ENCODE measurements at regions not wholly inside any gene's neighbourhood (a gene's known extent, or its start where the extent isn't known, plus 50 kb on each side); places are given as distances from the start of the nearest gene placed in this dataset.

- no peaks in the 10 kb centered on the region for H4K20me1 ChIP-seq (ENCODE audit: insufficient read depth)
- no peaks in the 10 kb centered on the region for H3K36me3 ChIP-seq (ENCODE audit: insufficient read depth, low read length)
- no peaks in the 10 kb centered on the region for H3K9me2 ChIP-seq (ENCODE audit: insufficient read depth, low read length)
- no peak overlapping the region for H3K4me2 ChIP-seq (ENCODE audit: low read length)
- no peaks in the 10 kb centered on the region for H3F3A ChIP-seq (ENCODE audit: insufficient read depth, low read length, poor library complexity, severe bottlenecking)
- H3K27me3 ChIP-seq (ENCODE audit: insufficient read depth, low read depth, low read length), result no peaks in the 10 kb centered on the region
- no peaks in the 10 kb centered on the region for H3K79me2 ChIP-seq (replicated peaks; ENCODE audit: insufficient read depth, low read length)
- H3K4me3 ChIP-seq (ENCODE audit: low read length), result no peak overlapping the region
- TF ChIP-seq TAF1 (IDR thresholded peaks at IDR 0.05; ENCODE audit: low read depth) (no peak), MXI1 (conservative IDR thresholded peaks at IDR 0.05; ENCODE audit: poor library complexity, severe bottlenecking) (no peak), RAD21 (conservative IDR thresholded peaks at IDR 0.05) (no peak), EP300 (conservative IDR thresholded peaks at IDR 0.05; ENCODE audit: poor library complexity, severe bottlenecking) (no peak), SMC3 (conservative IDR thresholded peaks at IDR 0.05; ENCODE audit: poor library complexity) (no peak)
- no peaks in the 10 kb centered on the region for H3K9me3 ChIP-seq (ENCODE audit: low read length)
- no peak overlapping the region for H2AFZ ChIP-seq (ENCODE audit: low read depth, low read length)
- H3K27ac ChIP-seq (ENCODE audit: low read length), result no peak overlapping the region
- H3K9ac ChIP-seq (ENCODE audit: low read length), result no peak overlapping the region
Observed at GRCh38 chrX:10754445-10754844, 134.1 kb upstream of the MID1 start.

GRCh38 chrX:10755439-10756334 lies 135.3 kb upstream of the MID1 start:
- Histone ChIP-seq H2AFZ (ENCODE audit: low read depth, low read length) (no peak overlapping the region), H4K20me1 (ENCODE audit: insufficient read depth) (no peaks in the 10 kb centered on the region), H3K9ac (ENCODE audit: low read length) (no peak overlapping the region), H3F3A (ENCODE audit: insufficient read depth, low read length, poor library complexity, severe bottlenecking) (no peaks in the 10 kb centered on the region), H3K79me2 (replicated peaks; ENCODE audit: insufficient read depth, low read length) (no peaks in the 10 kb centered on the region), H3K4me3 (ENCODE audit: low read length) (no peak overlapping the region), H3K36me3 (ENCODE audit: insufficient read depth, low read length) (no peaks in the 10 kb centered on the region), H3K9me2 (ENCODE audit: insufficient read depth, low read length) (no peaks in the 10 kb centered on the region), H3K27me3 (ENCODE audit: insufficient read depth, low read depth, low read length) (no peaks in the 10 kb centered on the region), H3K9me3 (ENCODE audit: low read length) (no peaks in the 10 kb centered on the region), H3K4me2 (ENCODE audit: low read length) (no peak overlapping the region), H3K27ac (ENCODE audit: low read length) (no peak overlapping the region)
- TF ChIP-seq SMC3 (conservative IDR thresholded peaks at IDR 0.05; ENCODE audit: poor library complexity) (no peak), MXI1 (conservative IDR thresholded peaks at IDR 0.05; ENCODE audit: poor library complexity, severe bottlenecking) (no peak), CTCF (IDR thresholded peaks at IDR 0.05; ENCODE audit: poor library complexity, severe bottlenecking) (no peak), EP300 (conservative IDR thresholded peaks at IDR 0.05; ENCODE audit: poor library complexity, severe bottlenecking) (no peak)

GRCh38 chrX:10756441-10756840 lies 136.1 kb upstream of the MID1 start:
- Histone ChIP-seq H3F3A (ENCODE audit: insufficient read depth, low read length, poor library complexity, severe bottlenecking) (no peaks in the 10 kb centered on the region), H2AFZ (ENCODE audit: low read depth, low read length) (no peak overlapping the region), H3K4me3 (ENCODE audit: low read length) (no peak overlapping the region), H3K9me2 (ENCODE audit: insufficient read depth, low read length) (no peaks in the 10 kb centered on the region), H4K20me1 (ENCODE audit: insufficient read depth) (no peaks in the 10 kb centered on the region), H3K36me3 (ENCODE audit: insufficient read depth, low read length) (no peaks in the 10 kb centered on the region), H3K79me2 (replicated peaks; ENCODE audit: insufficient read depth, low read length) (no peaks in the 10 kb centered on the region), H3K9ac (ENCODE audit: low read length) (no peak overlapping the region), H3K4me2 (ENCODE audit: low read length) (no peak overlapping the region), H3K27me3 (ENCODE audit: insufficient read depth, low read depth, low read length) (no peaks in the 10 kb centered on the region), H3K9me3 (ENCODE audit: low read length) (no peaks in the 10 kb centered on the region), H3K27ac (ENCODE audit: low read length) (no peak overlapping the region)
- TF ChIP-seq TAF1 (IDR thresholded peaks at IDR 0.05; ENCODE audit: low read depth) (no peak), MXI1 (conservative IDR thresholded peaks at IDR 0.05; ENCODE audit: poor library complexity, severe bottlenecking) (no peak), EZH2 (IDR thresholded peaks at IDR 0.05; ENCODE audit: borderline replicate concordance, insufficient read depth, low read length, poor library complexity, severe bottlenecking) (no peak), RAD21 (conservative IDR thresholded peaks at IDR 0.05) (no peak), EP300 (conservative IDR thresholded peaks at IDR 0.05; ENCODE audit: poor library complexity, severe bottlenecking) (no peak), SMC3 (conservative IDR thresholded peaks at IDR 0.05; ENCODE audit: poor library complexity) (no peak), REST (IDR thresholded peaks at IDR 0.05; ENCODE audit: borderline replicate concordance) (no peak), POLR2AphosphoS5 (IDR thresholded peaks at IDR 0.05) (no peak), CTCF (IDR thresholded peaks at IDR 0.05; ENCODE audit: poor library complexity, severe bottlenecking) (no peak)

All from neural cell (in vitro differentiated cells).